Fibroblast of pulmonary artery (primary cell): ENCODE measurements at regions not wholly inside any gene's neighbourhood (a gene's known extent, or its start where the extent isn't known, plus 50 kb on each side); places are given as distances from the start of the nearest gene placed in this dataset.
A peak's percentile ranks its signal among the peaks of the same experiment; 100 is the strongest.

Experiments
- DNase-seq: peaks from one replicate; pipeline ENCODE4 v3.0.0-alpha.2; 2010; ENCODE audit warnings: low read depth
- H3K4me3 ChIP-seq: replicated peaks from 2 replicates; pipeline ENCODE4 v1.5.1; 2011; ENCODE audit warnings: low read depth, mild to moderate bottlenecking, control low read depth, low read length, moderate library complexity
- CTCF ChIP-seq: IDR thresholded peaks from 2 replicates; pipeline ENCODE4 v1.5.1; 2011; ENCODE audit warnings: mild to moderate bottlenecking, control low read depth, low read length, inconsistent platforms; ENCODE audit errors: missing control alignments

DNA sequence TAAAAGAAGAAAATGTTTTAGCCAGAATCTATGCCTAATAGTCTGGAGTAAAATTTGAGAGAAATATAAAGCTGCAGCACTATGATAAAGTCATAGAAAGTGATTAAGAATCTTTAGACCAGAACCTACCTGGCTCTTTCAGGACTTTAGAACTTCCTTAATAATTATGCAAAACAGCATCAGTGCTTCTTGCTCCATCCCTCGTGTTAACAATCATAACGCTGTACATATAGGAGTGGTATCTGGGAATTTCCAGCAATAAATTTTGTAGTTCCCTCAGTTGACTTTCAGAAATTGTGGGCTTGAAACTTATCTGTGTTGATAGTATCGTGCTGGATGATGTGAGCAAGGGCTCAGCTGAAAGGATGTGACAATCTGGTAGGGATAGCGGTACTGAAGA, 102.1 kb upstream of the RASGEF1B start:
- DNase-seq: no peak
- TF ChIP-seq CTCF: no peak
- H3K4me3 ChIP-seq: no peak overlapping the region

- H3K4me3 ChIP-seq: no peak overlapping the region
- no peak for TF ChIP-seq CTCF
- no peak for DNase-seq
Observed at GRCh38 chr4:81572402-81572801, 100.7 kb upstream of the RASGEF1B start.

DNA sequence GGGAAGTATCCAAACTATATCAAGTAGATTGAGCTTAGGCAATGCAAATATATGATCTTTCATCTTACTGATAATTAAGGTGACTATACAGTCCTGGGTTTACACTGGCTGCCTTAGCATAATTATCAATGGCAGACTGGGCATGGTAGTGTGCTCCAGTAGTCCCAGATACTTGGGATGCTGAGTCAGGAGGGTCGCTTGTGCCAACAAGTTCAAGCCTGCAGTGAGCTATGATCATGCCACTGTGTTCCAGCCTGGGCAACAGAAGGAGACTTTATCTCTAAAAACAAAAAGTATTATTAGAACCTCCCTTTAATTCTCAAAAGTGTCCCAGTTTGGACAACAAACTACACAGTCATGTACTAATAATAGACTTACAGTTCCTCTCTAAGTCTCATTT, 99.4 kb upstream of the RASGEF1B start:
- no peak overlapping the region for H3K4me3 ChIP-seq
- no peak for DNase-seq
- TF ChIP-seq CTCF: no peak

GRCh38 chr4:81566161-81566591, 94.5 kb upstream of the RASGEF1B start:
- no peak for TF ChIP-seq CTCF
- H3K4me3 ChIP-seq: peak overlapping the region; percentile 36
- peak; percentile 34 for DNase-seq

DNA sequence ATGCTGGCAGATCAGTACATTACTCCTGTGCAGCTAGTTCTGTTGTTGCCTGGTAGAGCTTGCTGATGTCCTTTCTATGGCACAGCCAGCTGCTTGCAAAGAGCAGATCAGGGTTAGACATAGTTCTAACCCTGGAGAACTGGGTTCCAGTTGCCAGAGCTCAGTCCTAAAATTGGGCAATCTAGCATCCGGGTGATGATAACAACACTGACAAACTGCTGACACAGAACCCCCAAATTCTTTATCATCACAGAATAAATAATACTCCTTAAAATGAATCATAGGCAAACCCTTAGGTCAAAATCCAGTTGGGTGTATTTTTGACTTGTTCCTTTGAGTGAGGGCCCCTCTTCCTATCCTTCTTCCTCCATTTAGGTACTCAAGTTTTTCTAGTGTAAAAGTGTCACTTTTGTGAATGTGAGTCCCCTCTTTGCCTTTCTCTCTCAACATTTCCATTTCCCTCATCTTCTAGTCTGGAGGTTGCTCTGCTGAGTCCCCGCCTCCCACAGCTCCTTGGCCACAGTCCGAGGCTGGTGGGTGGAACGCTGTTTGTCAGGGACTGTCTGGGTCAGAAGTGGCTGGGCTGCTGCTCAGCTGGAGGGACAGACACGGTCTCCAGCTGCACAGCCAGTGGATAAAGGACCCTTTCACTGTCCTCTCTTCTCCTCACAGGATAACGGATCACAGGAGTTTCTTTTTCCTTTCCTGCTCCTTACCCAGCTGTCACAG, 93.6 kb upstream of the RASGEF1B start:
- peak overlapping the region; percentile 36 for H3K4me3 ChIP-seq

GRCh38 chr4:81564025-81564424, 92.3 kb upstream of the RASGEF1B start:
- H3K4me3 ChIP-seq: no peak overlapping the region

More for the DNA sequence above, 93.6 kb upstream of the RASGEF1B start:
- DNase-seq: peak; percentile 59
- TF ChIP-seq CTCF: no peak

More at GRCh38 chr4:81564025-81564424, 92.3 kb upstream of the RASGEF1B start:
- no peak for DNase-seq
- no peak for TF ChIP-seq CTCF
